ENCODE measurements at regions not wholly inside any gene's neighbourhood (a gene's known extent, or its start where the extent isn't known, plus 50 kb on each side); places are given as distances from the start of the nearest gene placed in this dataset.
"Not testable (repeated sequence)": the region's sequence is repeated elsewhere in the genome, so short reads cannot be mapped to it uniquely, and the experiment has no call there.

- no peaks in the 10 kb centered on the region for H3K27me3 ChIP-seq
- no peaks in the 10 kb centered on the region for H3K36me3 ChIP-seq
- intact Hi-C loops (cut with DNase I), result no loop called here
- H3K4me1 ChIP-seq (ENCODE audit: insufficient read depth), result no peaks in the 10 kb centered on the region
- no peaks in the 10 kb centered on the region for H3K9me3 ChIP-seq
- DNase-seq, result no peak
- 93 to 95% (median 93%) methylated on average over 4 of the region's 4 CpGs for WGBS, 3 donors
- no peak overlapping the region for H3K27ac ChIP-seq
- H3K4me3 ChIP-seq, result no peak overlapping the region
- TF ChIP-seq, protein P1, sequence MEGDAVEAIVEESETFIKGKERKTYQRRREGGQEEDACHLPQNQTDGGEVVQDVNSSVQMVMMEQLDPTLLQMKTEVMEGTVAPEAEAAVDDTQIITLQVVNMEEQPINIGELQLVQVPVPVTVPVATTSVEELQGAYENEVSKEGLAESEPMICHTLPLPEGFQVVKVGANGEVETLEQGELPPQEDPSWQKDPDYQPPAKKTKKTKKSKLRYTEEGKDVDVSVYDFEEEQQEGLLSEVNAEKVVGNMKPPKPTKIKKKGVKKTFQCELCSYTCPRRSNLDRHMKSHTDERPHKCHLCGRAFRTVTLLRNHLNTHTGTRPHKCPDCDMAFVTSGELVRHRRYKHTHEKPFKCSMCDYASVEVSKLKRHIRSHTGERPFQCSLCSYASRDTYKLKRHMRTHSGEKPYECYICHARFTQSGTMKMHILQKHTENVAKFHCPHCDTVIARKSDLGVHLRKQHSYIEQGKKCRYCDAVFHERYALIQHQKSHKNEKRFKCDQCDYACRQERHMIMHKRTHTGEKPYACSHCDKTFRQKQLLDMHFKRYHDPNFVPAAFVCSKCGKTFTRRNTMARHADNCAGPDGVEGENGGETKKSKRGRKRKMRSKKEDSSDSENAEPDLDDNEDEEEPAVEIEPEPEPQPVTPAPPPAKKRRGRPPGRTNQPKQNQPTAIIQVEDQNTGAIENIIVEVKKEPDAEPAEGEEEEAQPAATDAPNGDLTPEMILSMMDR (IDR thresholded peaks at IDR 0.05), result no peak
- TF ChIP-seq POLR2A (IDR thresholded peaks at IDR 0.05) (no peak), EP300 (IDR thresholded peaks at IDR 0.05) (no peak)
Observed at GRCh38 chr4:104345598-104346242, 149.0 kb downstream of the CXXC4 start.

GRCh38 chr4:104344342-104344980, 150.2 kb downstream of the CXXC4 start:
- no peak for DNase-seq
- Histone ChIP-seq H3K27me3 (no peaks in the 10 kb centered on the region), H3K4me1 (ENCODE audit: insufficient read depth) (no peaks in the 10 kb centered on the region), H3K27ac (no peak overlapping the region), H3K36me3 (no peaks in the 10 kb centered on the region), H3K9me3 (no peaks in the 10 kb centered on the region), H3K4me3 (no peak overlapping the region)
- TF ChIP-seq, protein P1 (IDR thresholded peaks at IDR 0.05), result no peak
- TF ChIP-seq POLR2A (IDR thresholded peaks at IDR 0.05) (no peak), EP300 (IDR thresholded peaks at IDR 0.05) (no peak)
- 85 to 94% (median 92%) methylated on average over 11 of the region's 11 CpGs for WGBS, 3 donors
- intact Hi-C loops (cut with DNase I), result no loop called here

DNA sequence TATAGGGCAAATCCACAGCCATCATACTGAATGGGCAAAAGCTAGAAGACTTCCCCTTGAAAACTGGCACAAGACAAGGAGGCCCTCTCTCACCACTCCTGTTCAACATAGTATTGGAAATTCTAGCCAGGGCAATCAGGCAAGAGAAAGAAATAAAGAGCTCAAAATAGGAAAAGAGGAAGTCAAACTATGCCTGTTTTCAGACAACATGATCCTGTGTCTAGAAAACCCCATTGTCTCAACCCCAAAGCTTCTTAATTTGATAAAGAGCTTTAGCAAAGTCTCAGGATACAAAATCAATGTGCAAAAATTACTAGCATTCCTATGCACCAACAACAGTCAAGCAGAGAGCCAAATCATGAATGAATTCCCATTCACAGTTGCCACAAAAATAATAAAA, 160.3 kb downstream of the CXXC4 start:
- intact Hi-C loops (cut with DNase I), result no loop called here
- TF ChIP-seq POLR2A (IDR thresholded peaks at IDR 0.05), result no peak
- TF ChIP-seq EP300 (IDR thresholded peaks at IDR 0.05), result no peak
- TF ChIP-seq, protein P1 (IDR thresholded peaks at IDR 0.05), result no peak
- DNase-seq, result no peak
- no peak overlapping the region for H3K4me3 ChIP-seq
- no peaks in the 10 kb centered on the region for H3K4me1 ChIP-seq (ENCODE audit: insufficient read depth)
- no peaks in the 10 kb centered on the region for H3K36me3 ChIP-seq
- no peak overlapping the region for H3K27ac ChIP-seq
- H3K9me3 ChIP-seq, result no peaks in the 10 kb centered on the region
- H3K27me3 ChIP-seq, result no peaks in the 10 kb centered on the region

GRCh38 chr4:104330125-104330905, 164.4 kb downstream of the CXXC4 start:
- intact Hi-C loops (cut with DNase I), result no loop called here
- H3K36me3 ChIP-seq, result no peaks in the 10 kb centered on the region
- no peak overlapping the region for H3K4me3 ChIP-seq
- TF ChIP-seq POLR2A (IDR thresholded peaks at IDR 0.05) (no peak), EP300 (IDR thresholded peaks at IDR 0.05) (no peak)
- TF ChIP-seq, protein P1 (IDR thresholded peaks at IDR 0.05), result no peak
- no peaks in the 10 kb centered on the region for H3K27me3 ChIP-seq
- DNase-seq, result no peak
- no peaks in the 10 kb centered on the region for H3K4me1 ChIP-seq (ENCODE audit: insufficient read depth)
- no peaks in the 10 kb centered on the region for H3K9me3 ChIP-seq
- no peak overlapping the region for H3K27ac ChIP-seq
- WGBS, 3 donors, result 45 to 54% (median 47%) methylated on average over 6 of the region's 6 CpGs

DNA sequence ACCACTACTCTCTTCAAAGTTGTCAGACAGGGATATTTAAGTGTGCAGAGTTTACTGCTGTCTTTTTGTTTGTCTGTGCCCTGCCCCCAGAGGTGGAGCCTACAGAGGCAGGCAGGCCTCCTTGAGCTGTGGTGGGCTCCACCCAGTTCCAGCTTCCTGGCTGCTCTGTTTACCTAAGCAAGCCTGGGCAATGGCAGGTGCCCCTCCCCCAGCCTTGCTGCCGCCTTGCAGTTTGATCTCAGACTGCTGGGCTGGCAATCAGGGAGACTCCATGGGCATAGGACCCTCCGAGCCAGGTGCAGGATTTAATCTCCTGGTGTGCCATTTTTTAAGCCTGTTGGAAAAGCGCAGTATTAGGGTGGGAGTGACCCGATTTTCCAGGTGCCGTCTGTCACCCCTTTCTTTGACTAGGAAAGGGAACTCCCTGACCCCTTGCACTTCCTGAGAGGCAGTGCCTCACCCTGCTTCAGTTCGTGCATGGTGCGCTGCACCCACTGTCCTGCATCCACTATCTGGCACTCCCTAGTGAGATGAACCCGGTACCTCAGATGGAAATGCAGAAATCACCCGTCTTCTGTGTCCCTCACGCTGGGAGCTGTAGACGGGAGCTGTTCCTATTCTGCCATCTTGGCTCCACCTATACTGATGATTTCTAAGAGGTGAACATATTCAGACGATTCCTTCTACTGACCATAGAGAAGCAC, 167.6 kb downstream of the CXXC4 start:
- whole genome bisulfite sequencing, 3 donors, result 86 to 90% (median 90%) methylated on average over 12 of the region's 12 CpGs
- H3K27me3 ChIP-seq; H3K36me3 ChIP-seq; DNase-seq; H3K4me3 ChIP-seq; intact Hi-C loops (cut with DNase I); H3K9me3 ChIP-seq; H3K4me1 ChIP-seq (ENCODE audit: insufficient read depth); H3K27ac ChIP-seq: not testable (repeated sequence)

All from ovary (tissue), 7 donors.